Activated naive CD4-positive, alpha-beta T cell treated with anti-CD3 and anti-CD28 coated beads for 36 hours (primary cell): ENCODE measurements at regions not wholly inside any gene's neighbourhood (a gene's known extent, or its start where the extent isn't known, plus 50 kb on each side); places are given as distances from the start of the nearest gene placed in this dataset.

Experiments used
- CTCF ChIA-PET: fragments of 350-600 bp; sonication (Branson Sonifier 250); formaldehyde crosslinking; loops from one replicate; lab custom pipeline; 2021; ENCODE audit warnings: antibody characterized with exemption; lab: Charles Lee
- DNase-seq: peaks from one replicate; pipeline ENCODE4 v3.0.0-alpha.2; 2020
- H3K27ac Mint-ChIP-seq: one replicate; pipeline ENCODE4 v1.8.0; 2021; ENCODE audit warnings: mild to moderate bottlenecking, mixed read lengths
- H3K27me3 Mint-ChIP-seq: one replicate; pipeline ENCODE4 v1.8.0; 2021; ENCODE audit warnings: low read depth, mixed read lengths
- H3K36me3 Mint-ChIP-seq: one replicate; pipeline ENCODE4 v1.8.0; 2021; ENCODE audit warnings: low read depth, mixed read lengths
- H3K4me1 Mint-ChIP-seq: one replicate; pipeline ENCODE4 v1.8.0; 2021; ENCODE audit warnings: low read depth, mixed read lengths
- H3K4me3 Mint-ChIP-seq: one replicate; pipeline ENCODE4 v1.8.0; 2021; ENCODE audit warnings: mild to moderate bottlenecking, moderate library complexity, mixed read lengths
- H3K9me3 Mint-ChIP-seq: one replicate; pipeline ENCODE4 v1.8.0; 2021; ENCODE audit warnings: mixed read lengths
- intact Hi-C: fragments of 100-400 bp; cut with micrococcal nuclease; formaldehyde crosslinking; loops from one replicate; pipeline ENCODE4 v1.15.1; 2023

GRCh38 chr16:22751685-22752084 lies 62.3 kb upstream of the HS3ST2 start:
- H3K27me3 Mint-ChIP-seq, result peaks cover 2% of the 10 kb centered on the region
- no peak overlapping the region for H3K27ac Mint-ChIP-seq
- CTCF ChIA-PET, result no interaction called here
- intact Hi-C loops, result no loop called here
- peaks cover 3% of the 10 kb centered on the region for H3K9me3 Mint-ChIP-seq
- DNase-seq, result no peak
- no peak overlapping the region for H3K4me3 Mint-ChIP-seq
- no peaks in the 10 kb centered on the region for H3K36me3 Mint-ChIP-seq
- no peaks in the 10 kb centered on the region for H3K4me1 Mint-ChIP-seq

GRCh38 chr16:22753451-22753850 lies 60.5 kb upstream of the HS3ST2 start:
- Mint-ChIP-seq H3K4me1 (no peaks in the 10 kb centered on the region), H3K27ac (no peak overlapping the region), H3K36me3 (no peaks in the 10 kb centered on the region), H3K4me3 (no peak overlapping the region), H3K9me3 (peaks cover 3% of the 10 kb centered on the region), H3K27me3 (peaks cover 7% of the 10 kb centered on the region)
- DNase-seq, result no peak
- intact Hi-C loops, result no loop called here
- CTCF ChIA-PET, result no interaction called here

GRCh38 chr16:22754577-22754976 lies 59.4 kb upstream of the HS3ST2 start:
- H3K4me3 Mint-ChIP-seq, result no peak overlapping the region
- H3K4me1 Mint-ChIP-seq, result no peaks in the 10 kb centered on the region
- no peak for DNase-seq
- intact Hi-C loops, result no loop called here
- no peak overlapping the region for H3K27ac Mint-ChIP-seq
- peaks cover 9% of the 10 kb centered on the region for H3K27me3 Mint-ChIP-seq
- H3K9me3 Mint-ChIP-seq, result peaks cover 1% of the 10 kb centered on the region
- no peaks in the 10 kb centered on the region for H3K36me3 Mint-ChIP-seq
- CTCF ChIA-PET, result no interaction called here

GRCh38 chr16:22757202-22757601 lies 56.8 kb upstream of the HS3ST2 start:
- no peaks in the 10 kb centered on the region for H3K9me3 Mint-ChIP-seq
- H3K36me3 Mint-ChIP-seq, result no peaks in the 10 kb centered on the region
- H3K27me3 Mint-ChIP-seq, result peaks cover 9% of the 10 kb centered on the region
- H3K4me1 Mint-ChIP-seq, result no peaks in the 10 kb centered on the region
- CTCF ChIA-PET, result no interaction called here
- no peak overlapping the region for H3K27ac Mint-ChIP-seq
- no peak for DNase-seq
- intact Hi-C loops, result no loop called here
- no peak overlapping the region for H3K4me3 Mint-ChIP-seq

- no peaks in the 10 kb centered on the region for H3K9me3 Mint-ChIP-seq
- no peak overlapping the region for H3K27ac Mint-ChIP-seq
- peaks cover 7% of the 10 kb centered on the region for H3K27me3 Mint-ChIP-seq
- H3K4me1 Mint-ChIP-seq, result no peaks in the 10 kb centered on the region
- DNase-seq, result no peak
- intact Hi-C loops, result no loop called here
- CTCF ChIA-PET, result no interaction called here
- H3K36me3 Mint-ChIP-seq, result no peaks in the 10 kb centered on the region
- H3K4me3 Mint-ChIP-seq, result no peak overlapping the region
These were observed 51.5 kb upstream of the HS3ST2 start for GRCh38 chr16:22762486-22762885.

- H3K9me3 Mint-ChIP-seq, result no peaks in the 10 kb centered on the region
- no peak overlapping the region for H3K4me3 Mint-ChIP-seq
- H3K4me1 Mint-ChIP-seq, result no peaks in the 10 kb centered on the region
- no peaks in the 10 kb centered on the region for H3K36me3 Mint-ChIP-seq
- no peak overlapping the region for H3K27ac Mint-ChIP-seq
- DNase-seq, result no peak
- peaks cover 3% of the 10 kb centered on the region for H3K27me3 Mint-ChIP-seq
- intact Hi-C loops, result no loop called here
- CTCF ChIA-PET, result no interaction called here
These were observed 50.4 kb upstream of the HS3ST2 start for GRCh38 chr16:22763437-22764080.
